CD4-positive, alpha-beta T cell treated with Interferon gamma for 1 hour (primary cell): ENCODE measurements at regions not wholly inside any gene's neighbourhood (a gene's known extent, or its start where the extent isn't known, plus 50 kb on each side); places are given as distances from the start of the nearest gene placed in this dataset.
A peak's percentile ranks its signal among the peaks of the same experiment; 100 is the strongest.

Experiments
- DNase-seq: peaks from one replicate; pipeline ENCODE4 v3.0.0-alpha.2; 2020

DNA sequence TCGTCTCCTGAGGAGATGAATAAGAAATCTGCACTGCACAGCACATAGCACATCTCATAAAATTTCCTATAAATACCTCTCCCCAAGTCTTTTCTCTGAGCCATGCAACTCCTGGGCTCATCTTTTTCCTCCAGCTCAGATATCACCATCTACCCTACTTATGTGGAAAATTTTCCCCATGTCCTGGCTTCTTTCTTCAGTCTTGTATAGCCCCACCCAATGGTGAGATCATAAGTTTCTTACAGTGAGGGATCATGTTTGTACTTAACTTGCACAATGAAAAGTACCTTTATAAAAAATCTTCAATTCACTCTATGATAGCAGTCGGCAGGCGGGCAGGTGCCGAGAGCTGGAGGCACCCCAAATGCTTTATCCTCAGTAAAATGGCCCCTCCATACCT is 198.6 kb upstream of the S100G start:
- no peak for DNase-seq

DNA sequence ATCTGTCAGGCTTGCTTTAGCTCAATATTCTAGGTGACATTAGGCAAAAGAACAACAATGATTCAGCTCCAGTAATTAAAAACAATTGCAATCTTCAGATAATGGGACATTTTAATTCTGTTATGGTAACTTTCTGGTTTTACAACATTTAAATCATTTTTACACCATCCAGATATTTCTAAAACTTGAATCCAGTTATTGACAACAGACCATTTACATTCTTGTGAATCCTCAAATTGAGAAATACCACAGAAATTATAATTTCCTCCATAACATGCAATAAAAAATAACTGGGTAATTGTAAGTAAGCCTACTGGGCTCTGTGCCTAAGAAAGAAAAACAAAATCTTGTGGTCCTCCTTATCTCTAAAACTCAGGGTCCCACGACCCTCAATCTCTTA is 195.0 kb upstream of the S100G start:
- no peak for DNase-seq

DNA sequence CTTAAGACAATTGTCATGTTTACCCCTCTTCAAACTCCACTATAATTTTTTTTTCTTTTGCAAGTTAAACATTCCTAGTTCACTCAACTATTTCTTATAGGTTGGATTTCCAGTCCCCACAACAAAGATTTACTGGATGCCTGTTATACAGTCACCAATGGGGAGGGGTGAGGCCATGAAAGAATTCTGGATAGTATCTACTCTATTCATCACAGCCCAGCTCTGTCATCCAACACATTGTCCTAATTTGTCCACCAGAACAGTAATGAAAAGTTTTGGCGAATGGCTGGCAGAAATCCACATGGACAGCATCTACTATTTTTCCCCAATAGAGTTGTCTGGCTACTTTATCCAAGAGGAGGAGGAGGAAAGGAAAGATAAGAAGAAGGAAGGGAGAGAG is 192.7 kb upstream of the S100G start:
- no peak for DNase-seq

DNA sequence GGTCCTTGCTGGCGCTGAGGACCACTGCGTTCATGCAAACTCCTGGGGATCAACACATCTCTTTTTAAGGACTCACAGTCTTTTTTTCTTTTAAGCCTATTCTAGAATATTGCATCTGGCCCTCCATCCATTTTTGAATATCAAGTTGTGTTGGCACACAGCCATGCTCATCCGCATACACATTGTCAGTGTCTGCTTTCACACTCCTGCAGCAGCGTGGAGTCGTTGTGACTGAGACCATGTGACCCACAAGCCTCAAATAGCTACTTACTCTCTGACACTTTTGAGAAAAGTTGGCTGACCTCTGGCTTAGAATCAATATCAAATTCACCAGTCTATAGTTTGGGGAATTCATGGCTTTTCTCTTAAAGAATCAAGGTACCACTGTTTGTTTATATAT is 191.8 kb upstream of the S100G start:
- DNase-seq = no peak

DNA sequence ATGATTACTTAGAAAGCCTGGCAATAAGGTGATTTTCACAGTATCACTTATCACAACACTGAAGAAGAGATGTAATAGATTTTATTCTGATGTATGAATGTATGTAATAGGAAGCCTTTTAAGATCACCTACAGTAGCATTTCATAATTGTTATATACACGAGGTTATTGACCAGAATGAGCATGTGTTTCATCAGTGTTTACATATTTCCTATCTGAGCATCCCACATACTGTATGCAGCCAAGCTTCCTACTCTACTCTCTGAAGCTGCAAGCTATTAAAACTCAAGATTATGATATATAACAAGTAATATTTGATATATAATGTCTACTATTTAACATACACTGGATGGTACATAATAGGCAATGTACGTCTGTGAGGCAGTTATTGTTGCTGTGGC is 190.9 kb upstream of the S100G start:
- no peak for DNase-seq

DNA sequence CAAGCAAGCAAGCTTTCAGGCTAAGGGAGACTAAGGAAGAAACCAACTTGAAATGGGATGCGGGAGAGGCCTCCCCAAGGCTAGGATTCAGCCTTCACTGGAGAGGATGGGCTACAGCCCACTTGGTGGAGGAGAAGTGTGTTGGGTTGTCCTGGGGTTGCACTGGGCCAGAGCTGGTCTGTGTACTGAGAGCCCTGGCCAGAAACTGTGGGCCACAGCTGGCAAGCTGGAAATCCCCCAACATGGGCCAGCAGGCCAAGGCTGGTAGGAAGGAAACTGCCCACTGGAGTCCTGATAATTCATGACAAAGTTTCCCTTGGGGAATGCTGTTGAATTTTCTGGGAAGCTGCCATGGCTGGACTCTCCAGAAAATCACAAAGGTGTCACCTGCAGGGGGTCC is 188.0 kb upstream of the S100G start:
- no peak for DNase-seq

DNA sequence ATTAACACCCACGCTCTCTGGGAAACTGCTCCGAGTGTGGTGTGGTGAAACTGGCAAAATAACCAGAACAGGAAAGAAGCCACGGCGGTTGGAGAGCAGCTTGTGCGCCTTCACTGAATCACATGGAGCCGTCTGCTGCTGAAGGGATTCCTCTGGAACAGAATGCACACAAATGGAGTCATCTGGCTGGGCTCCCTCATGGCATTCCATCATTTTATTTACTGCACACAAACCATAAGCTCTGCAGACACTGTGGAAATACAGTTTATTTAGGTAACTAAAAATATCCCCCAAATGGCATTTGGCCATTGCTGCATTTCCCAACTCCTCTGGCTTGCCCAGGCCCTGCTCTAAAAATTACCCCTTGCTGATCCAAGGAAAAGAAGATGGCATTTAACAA is 187.0 kb upstream of the S100G start:
- DNase-seq = no peak

DNA sequence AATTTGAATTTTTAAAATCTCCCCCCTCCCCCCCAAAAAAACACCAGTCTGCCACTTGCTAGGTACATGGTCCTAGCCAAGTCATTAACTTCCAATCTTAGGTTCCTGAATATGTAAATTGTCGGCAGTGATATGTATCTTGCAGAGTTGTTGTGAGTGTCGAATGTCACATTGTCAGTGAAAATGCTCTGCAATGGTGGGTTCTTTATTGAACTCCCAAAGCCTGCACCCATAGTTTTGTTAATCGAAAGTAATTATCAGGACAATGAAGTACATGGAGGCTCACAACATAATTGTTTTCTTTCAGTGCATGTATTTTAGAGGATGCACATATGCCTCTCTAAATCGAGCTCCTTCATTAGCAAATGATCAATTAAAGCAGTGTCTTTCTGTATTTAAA is 185.6 kb upstream of the S100G start:
- no peak for DNase-seq

DNA sequence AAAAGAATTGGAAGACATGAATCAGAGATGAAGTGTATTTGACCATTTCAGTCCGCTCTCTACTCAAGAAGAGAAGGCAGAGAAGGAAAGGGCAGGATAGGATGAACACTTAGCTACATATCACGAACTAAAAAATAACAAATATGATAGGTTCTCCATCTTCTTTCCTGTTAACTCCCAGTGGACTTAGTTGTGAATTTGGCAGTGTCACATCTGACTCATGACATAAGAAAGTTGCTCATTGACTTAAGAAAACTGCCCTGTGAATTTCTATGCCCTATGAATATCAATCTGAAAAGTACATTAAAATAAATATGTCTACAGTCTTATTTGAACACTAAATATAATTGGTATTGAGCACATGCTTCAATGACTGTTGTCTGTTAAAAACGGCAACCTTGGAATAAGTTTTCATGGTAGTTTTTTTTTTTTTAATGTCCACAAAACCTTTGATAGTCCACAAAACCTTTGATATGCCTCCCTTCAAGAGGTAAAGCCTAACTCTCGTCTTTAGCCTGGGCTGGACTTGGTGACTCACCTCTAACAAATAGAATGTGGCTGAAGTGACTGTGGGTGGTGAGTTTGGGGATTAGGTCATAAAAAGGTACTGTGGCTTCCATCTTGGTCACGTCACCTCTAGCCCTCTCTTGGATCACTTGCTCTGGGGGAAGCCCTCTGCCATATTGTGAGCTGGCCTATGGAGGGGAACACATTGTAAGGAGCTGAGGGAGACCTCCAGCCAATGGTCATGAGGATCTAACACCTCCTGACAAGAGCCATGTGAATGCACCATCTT is 184.7 kb upstream of the S100G start:
- DNase-seq = no peak

DNA sequence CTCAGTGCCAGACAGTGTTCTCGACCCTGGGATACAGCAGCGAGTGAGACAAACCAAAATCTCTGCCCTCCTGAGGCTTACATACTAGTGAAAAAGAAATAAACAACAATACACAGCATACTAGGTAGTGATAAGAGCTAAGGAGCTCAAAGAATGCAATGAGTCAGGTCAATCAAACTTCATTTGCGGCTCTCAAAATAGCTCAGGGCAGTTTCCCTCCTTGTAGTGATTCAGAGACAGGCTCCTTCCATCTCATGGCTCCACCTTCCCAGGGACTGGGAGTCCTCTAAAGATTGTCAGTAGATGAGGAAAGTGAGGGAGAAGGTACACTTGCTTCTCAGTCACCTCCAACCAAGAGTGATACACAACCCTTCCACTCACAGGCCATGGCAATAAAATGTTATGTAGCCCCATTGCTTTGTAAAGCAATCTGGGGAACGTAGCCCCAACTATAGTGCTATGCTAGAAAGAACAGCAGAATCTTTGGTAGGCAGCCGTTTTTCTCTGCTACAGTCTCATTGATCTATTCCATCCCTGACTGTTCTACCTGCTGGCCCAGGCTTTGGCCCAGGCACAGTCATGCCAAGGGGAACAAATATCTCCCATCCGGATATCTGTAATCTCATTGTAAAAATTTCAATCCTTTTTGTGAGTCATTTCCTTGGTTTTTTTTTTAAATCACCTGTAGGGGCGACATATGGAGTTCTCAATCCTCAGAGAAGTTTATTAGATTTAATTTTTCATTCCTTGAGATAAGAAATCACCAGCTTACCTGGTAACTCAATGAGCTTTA is 183.1 kb upstream of the S100G start:
- no peak for DNase-seq

DNA sequence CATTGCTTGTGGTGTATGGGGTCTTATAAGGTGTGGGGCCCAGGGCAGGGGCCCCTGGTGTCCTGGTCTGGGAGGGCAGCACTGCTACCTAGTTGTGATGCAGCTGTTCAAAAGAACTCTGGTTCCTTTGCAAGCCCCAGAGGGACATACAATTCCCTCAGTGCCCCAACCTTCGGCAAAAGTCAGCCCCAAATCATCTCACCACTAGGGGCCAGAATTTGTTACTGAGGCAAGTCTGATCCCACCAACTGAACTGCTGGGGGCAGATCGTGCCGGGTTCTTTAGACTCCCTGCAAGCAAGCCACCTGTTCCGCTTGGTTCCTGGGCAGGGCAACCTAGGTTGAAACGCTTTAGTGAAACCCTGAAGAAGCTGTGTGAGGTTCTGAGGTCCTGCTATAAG is 180.1 kb upstream of the S100G start:
- no peak for DNase-seq

DNA sequence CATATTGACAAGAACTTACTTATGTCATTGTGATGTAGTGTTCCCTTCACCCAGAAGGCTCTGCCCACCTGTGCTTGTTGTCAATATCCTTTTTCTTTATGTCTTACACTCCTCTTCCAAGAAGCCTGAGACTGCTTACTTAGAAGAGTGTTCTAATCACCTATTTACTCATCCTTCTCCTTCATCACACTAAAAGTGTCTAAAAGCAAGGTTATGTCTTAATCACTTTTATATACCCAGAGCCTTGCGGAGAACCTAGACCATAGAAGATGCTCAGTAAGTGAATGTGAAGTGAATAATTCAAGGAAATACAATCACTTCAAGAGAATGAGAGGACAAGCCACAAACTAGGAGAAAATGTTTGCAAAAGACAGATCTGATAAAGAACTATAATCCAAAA is 177.6 kb upstream of the S100G start:
- DNase-seq = no peak

DNA sequence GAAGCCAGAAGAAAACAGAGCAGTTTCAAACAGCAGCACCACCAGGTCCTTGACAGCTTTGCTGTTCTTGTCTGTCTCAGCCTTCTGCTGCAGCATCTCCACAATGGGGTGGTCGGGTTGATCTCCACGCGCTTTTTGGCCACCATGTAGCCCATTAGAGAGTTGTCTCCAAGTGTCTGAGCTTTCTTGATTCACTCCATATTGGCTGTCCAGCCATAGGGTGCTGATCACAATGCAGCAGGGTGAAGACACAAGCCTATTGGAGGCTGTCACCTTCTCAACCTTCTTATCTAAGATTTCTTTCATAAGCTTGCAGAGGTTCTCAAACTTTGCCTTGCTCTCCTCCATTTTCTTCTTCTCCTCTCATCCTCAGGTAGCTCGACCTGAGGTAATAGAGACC is 175.4 kb upstream of the S100G start:
- DNase-seq = no peak

DNA sequence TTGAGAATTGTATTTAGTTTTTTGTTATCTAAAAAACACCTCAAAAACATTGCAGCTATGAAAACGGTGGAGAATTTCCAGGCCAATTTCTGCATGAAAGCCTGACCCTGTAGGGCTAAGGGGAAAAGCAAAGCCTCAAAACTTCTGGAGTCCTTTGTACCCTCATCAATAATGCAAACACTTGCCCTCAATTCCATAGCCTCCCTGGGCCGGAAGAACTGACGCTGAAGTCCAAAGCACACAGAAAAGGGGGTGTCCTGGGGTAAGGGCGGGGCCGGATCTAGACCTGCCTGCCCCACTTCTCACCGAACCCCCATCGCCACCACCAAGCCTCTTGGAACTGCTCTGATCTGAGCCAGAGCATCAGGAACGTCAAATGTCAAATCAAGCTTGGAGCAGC is 173.9 kb upstream of the S100G start:
- DNase-seq = no peak

DNA sequence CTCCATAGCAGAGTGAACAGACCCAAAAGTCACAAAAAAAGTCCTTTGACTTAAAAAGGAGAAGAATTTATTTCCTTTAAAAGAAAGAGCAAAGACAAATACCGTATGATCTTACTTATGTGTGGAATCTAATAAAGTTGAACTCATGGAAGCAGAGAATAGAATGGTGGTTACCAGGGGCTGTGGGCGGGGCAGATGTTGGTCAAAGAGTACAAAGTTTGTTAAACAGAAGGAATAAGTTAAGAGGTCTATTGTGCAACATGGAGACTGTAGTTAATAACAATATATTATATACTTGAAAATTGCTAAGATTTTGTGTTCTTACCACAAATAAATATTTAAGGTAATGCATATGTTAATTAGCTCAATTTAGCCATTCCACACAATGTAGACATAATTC is 173.3 kb upstream of the S100G start:
- no peak for DNase-seq

DNA sequence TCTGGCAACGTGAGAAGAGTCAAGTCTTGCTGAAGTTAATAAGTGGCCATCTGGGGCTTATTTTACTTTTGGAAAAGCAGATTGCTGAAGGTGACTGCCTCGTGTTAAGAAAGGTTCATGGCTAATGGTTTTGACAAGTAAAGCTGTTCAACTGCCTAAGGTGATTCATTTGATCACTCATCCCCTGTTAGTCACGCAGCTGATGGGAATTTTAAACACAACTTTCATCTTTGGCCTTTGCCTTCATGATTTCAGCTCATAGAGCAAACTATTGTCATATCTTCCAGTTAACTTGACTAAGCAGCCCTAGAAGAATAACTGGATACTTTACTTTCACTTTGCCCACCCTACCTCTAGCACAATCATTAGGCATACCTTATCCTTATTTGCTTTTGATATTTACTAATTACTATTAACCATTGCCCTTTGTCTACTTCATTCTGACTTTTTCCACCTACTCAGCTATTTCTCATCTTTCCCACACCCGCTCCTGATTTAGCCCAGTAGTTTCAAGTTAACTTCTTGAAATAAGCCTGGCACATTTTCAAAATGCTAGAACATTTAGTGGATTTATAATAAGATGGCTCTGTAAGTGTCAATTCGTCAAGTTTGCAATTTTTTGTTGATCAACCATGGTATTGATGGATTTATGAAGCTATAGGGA is 170.6 kb upstream of the S100G start:
- no peak for DNase-seq

DNA sequence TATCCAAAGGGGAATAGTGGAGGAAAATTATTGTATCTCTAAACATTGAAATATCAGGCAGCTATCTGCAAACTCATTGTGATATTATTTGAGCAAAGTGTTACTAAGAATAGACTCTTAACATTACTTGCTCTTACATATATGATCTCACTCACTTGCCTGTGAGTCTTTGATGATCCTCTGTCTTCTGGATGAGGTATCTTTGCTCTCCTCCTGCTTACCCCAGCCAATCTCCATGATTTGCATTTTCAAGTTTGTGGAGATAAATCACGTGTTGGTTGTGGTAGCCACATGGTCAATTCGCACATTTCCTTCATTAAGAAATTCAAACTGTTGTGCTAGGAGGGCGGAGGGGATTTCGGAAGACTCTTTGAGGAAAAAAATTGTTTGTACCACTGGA is 169.9 kb upstream of the S100G start:
- no peak for DNase-seq

DNA sequence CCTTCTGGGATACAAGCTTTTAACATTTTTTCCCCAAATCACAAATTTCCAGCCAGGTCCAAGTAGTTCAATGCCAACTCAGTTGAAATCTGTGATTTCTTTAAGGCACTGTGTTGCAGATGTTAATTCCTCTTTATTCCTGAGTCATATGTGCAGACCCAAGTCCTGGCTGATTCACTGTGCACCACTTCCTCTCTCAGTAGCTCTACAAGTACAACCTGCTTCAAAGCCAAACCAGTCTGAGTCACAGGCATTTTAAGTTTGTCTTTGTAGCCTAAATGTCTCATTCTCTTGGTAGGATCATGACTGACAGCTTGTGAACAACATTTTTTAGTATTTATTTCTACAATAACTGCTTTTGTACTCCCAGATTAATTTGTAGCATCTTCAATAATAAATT is 165.6 kb upstream of the S100G start:
- DNase-seq = peak; percentile 36

DNA sequence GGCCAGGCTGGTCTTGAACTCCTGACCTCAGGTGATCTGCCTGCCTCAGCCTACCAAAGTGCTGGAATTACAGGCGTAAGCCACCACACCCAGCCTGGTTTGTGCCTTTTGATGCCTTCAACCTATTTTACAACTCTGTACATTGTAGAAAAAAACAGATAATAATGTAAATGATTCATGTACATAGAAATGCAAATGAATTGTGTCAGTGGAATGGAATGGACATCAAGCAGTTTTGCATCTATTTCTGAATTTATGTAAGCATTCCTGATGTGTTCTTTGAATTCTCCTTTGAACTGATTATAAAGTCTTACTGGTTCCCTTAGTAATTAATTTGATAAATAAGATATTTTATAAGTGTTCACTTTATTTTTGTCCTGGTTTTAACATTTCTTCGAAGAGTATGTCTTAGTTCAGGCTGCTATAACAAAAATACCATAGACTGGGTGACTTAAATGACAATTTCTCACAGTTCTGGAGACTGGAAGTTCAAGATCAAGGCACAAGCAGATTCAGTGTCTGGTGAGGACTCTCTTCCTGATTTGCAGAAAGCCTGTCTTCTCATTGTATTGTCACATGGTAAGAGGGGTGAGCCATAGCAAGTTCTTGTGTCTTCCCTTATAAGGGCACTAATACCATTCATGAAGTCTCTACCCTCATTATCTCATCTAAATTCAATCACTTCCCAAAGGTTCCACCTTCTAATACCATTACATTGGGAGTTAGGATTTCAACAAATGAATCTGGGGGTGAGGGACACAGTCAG is 162.2 kb upstream of the S100G start:
- no peak for DNase-seq

DNA sequence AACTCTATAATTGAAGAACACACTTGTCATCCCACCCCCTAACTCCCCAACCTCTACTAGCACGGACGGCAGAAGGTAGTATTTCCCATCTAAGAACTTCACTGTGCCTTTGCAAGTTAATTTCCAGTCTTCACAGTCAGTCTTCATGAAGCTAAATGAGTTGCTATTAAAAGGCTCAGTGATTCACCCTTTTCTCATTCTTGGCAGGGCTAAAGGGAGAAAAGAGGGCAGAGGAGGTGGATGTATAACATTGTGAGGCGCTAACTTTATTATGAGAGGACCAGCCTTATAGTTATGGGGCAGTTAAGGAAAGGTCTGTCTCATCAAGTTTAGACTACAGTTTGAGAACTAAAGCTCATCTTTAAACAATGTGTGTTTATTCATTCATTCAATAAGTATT is 161.0 kb upstream of the S100G start:
- no peak for DNase-seq

DNA sequence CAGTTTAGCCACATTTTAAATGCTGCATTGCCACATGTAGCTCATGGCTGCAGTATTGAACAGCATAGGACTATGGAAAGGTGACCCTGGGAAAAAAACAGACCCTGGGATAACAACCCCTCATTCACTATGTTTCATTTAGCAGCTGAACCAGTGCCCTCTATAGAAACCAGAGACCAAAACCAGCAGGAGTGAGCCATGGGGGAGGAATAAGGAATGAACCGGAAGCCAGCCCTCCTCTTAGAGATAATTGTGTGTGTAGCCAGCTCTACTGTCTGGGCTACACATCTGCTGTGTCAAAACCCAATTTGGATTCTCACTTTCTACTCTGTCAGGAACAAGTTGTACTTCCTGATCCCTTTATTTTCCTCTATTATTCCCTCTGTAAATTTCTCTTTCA is 158.5 kb upstream of the S100G start:
- no peak for DNase-seq

DNA sequence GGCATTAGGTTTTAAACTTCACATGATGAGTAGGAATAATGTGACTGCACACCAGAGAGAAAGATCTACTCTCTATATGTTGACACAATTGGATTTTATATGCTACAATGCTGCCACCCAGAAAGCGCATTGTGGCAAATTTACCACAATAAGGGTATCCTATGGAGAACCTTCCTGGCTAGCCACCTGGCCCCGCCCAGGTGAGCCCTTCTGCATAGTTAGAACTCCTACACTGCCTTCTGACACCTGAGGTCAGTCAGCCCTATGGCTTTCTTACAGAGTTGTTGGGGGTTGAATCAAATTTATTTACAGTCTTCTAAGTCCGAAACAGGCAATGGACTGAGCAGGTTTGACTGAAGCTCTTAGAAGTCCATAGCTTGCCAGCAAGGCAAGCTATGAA is 153.8 kb upstream of the S100G start:
- no peak for DNase-seq
